NAMALWA (cell line): ENCODE measurements at regions not wholly inside any gene's neighbourhood (a gene's known extent, or its start where the extent isn't known, plus 50 kb on each side); places are given as distances from the start of the nearest gene placed in this dataset.

Source experiments
- DNase-seq: peaks from one replicate; pipeline ENCODE4 v3.0.0-alpha.2; 2015; ENCODE audit warnings: low spot score

GRCh38 chr20:60131375-60131774 lies 173.2 kb downstream of the CDH26 start:
- DNase-seq = no peak

GRCh38 chr20:60132162-60132826 lies 174.1 kb downstream of the CDH26 start:
- DNase-seq = no peak

DNA sequence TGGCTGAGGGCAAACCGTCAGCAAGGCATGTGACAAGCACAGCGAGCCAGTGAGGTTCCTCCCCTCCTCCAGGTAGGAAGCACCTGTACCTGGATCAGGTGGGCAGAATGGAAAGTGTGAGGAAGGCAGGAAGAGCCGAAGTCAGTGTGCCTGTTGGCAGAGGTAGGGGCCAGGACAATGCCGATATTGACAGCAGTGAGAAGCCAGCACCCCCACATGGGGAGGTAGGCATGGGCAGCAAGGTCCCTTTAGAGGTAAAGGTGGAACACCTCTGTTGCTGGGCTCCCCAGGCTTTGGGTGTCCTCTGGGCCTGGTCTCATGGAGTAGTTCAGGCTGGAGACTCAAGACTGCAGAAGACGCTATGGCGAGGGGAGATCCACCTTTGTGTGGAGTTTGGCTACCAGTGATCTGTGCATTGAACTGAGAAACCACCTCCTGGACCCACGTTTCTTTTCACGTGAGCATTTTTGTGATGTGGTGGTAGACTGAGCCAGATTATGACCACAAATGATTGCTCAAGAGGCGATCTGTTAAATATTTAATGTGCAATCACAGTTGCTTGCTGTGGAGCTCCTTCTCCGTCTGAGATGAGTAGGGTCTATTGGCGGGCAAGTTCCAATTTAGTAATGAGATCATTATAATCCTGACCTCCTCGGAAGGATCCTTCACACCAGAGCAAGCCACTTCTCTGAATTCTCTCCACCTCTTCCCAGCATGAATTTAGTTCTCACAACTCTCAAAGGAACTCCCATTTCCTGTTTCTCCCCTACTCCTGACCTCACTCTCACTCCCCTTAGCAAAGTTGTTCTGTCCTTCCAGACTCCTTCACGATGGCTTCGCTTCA lies 174.8 kb downstream of the CDH26 start:
- DNase-seq = no peak

- DNase-seq = no peak
Measured at GRCh38 chr20:60135276-60135675, 177.1 kb downstream of the CDH26 start.

DNA sequence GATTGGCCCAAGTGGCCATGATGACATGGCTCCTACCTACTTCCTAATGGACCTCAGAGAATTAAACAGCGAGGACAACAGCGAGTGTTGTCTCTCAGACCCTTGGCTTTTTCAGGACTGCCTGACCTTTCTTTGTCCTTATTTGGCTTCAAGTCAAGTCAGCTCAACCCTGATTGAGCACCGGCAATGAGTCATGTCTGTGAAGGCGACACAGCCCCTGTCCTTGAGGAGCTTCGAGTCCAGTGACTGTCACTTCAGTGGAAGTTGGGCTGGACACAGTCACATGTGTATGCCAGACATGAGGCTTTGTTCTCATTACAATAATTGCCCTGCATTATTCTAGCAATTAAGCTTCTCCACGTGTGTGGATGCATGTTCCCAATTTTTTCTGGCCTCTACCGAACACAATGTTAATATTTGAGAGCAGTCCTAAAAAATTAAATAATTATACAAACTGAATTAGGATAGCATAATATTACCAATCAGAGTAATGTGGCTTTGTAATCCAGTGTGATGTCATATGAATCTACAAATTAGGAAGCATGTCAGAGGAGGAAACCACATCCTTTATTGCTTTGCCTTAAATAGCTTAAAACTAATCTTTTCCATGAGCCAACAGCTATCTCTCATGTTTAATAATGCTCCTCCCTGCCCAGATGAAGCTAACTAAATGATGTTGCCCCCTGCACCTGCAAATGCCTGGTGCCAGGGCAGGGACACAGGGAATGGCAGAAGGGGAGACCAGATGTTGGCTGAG lies 178.6 kb downstream of the CDH26 start:
- DNase-seq = no peak

GRCh38 chr20:60137657-60138245 lies 179.5 kb downstream of the CDH26 start:
- DNase-seq = peak; percentile 54

DNA sequence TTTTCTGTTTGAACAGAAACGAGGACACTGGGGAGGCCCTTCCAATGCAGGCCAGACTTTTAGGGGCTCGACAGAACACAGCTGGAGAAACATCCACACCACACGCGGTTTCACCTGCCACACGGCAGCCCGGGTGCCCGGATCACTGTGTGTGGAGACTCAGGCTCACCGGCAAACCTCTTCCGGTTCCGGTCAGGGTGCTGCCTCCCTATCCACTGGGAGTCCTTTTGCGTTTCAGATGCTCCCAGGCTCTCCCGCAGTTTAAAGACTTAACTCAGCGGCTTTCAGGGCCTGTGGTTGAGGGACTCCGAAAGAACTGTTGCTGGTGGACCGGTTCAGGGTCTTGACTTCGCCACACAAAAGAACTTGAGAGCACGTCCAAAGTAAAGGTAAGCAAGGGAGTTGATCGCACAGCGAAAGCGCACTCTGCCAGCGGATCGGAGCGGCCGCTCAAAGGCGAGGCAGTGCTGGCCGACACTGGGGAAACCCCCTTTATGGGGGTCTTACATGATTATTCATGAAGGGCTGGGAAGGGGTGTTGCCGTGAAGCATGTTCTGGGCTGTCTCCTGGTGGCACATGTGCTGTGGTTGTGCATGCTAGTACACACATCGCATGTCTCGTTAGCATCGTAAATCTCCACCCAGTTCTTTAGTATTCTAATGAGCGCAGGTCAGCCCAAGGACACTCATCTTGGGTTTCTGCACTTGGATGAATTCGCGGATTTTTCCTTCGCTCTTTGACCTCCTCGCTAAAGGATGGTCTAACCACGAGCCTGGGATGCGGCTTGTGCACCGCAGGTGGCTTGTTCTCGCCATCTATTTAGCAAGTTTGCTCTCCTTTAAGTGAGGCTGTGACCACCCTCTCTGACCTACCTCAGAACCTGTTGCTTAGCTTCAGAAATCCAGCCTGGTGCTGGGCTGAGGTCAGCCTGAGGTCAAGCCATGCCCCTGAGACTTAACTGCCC lies 180.3 kb downstream of the CDH26 start:
- no peak for DNase-seq

DNA sequence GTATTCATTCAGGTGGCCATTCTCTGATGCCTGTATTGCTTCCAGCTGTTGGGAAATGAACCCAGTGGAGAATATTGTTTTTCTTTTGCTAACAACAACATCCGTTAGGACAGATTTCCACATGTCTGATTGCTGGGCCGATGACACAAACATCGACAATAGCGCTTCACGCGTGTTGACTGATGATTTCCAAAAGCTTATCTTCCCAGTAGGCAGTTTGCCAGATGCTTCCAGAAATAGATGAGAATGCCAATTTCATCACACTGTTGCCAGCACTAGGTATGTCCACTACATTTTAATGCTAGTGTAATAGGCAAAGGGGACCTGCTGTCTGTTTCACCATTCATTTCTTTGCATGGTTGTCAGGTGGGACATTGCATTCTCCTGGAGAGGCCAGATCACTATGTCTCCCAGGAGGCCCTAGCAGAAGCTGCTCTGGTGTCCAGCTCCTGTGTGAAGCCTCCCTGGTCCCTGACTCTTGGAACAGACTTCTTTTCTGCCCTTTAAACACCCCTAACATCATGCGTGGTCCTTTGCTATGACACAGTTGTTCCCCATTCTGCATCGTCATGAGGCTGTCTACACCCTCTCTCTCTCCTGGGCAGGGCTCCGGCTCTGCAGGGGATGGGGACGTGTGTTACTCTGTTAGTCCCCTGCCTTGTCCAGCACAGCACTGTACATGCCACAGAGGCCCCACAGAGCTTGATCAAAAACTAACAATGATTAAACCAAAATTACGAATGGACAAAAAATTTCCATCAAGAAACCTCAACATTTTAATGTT lies 181.6 kb downstream of the CDH26 start:
- no peak for DNase-seq

GRCh38 chr20:60142587-60142986 lies 184.4 kb downstream of the CDH26 start:
- DNase-seq = no peak

GRCh38 chr20:60143261-60143842 lies 185.1 kb downstream of the CDH26 start:
- no peak for DNase-seq

DNA sequence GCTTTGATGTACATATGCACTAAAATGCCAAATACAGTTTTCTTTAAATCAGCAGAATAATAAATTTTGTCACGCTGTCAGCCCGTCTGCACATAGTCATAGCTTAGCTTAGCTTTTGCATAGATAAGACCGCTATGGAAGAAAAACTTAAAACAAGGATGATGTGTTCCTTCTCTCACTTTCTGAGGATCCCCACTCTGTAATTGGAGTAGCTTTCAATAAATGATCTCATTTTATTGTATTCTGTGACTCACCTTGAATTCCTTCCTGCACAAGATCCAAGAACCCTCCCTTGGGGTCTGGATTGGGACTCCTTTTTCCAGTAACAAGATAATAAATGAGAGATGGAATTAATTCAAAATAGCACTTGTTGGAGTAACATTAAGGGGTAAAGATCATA lies 186.2 kb downstream of the CDH26 start:
- DNase-seq = no peak

DNA sequence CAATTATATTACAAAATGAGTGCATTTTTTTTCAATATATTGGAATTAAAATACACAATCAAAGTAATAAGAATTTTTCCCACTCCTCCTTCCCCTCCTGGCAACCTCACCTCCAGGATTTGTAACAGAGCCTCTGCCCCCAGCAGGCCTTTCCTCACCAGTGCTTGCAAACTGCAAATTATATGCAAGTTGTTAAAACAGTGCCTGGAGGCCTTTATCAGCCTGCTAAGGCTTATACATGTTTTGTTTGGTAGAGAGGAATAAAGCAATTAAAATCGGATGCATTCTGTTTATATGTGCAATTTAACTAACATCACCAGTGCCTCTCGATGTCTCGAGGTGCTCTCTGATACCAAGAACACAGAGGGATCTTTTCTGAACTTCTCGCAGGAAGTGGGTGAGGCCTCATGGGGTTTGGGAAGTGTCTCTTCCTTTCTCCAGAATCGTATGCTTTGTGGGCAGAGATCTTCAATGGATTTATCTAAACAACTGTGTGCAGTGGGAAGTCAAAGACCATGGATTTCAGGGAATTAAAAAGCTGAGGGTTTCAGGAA lies 186.8 kb downstream of the CDH26 start:
- DNase-seq = no peak

- DNase-seq = no peak
Measured at GRCh38 chr20:60147004-60147403, 188.8 kb downstream of the CDH26 start.

GRCh38 chr20:60148885-60149284 lies 190.7 kb downstream of the CDH26 start:
- no peak for DNase-seq

DNA sequence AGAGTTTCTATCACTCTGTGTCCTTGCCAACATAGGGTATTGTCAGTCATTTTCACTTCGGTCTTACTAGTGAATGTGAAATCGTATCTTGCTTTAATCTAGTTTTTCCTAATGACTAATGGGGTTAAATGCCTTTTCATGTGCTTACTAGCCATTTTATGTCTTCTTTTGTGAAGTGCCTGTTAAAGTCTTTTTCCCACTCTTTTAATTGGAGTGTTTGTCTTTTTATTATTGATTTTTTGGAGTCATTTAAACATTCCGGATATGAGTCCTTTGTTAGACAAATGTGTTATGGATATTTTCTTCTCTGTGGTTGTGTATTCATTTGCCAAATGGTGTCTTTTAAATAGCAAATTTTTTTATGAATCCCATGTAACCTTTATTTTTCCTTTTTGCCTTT lies 194.6 kb downstream of the CDH26 start:
- DNase-seq = no peak

GRCh38 chr20:60160451-60161145 lies 202.4 kb downstream of the CDH26 start:
- DNase-seq = no peak

- no peak for DNase-seq
Measured at GRCh38 chr20:60167812-60168211, 209.6 kb downstream of the CDH26 start.

DNA sequence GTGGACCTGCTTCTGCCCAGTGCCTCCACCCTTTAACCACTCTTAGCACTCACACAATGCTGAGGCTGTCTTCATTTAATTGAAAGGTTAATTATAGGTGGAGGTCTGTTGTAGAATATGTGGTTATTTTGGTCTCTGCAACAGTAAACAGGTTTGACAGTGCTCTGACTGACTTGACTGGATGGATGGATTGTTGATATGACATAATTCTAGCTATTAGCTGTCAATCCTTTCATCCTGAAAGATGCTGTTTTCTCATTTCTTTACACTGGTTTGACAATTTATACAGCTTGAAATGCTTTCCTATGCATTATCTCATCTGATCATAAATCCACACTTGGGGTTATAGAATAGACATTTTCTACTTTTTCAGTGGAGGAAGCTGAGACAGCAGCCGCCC lies 210.7 kb downstream of the CDH26 start:
- DNase-seq = no peak

GRCh38 chr20:60170116-60170515 lies 211.9 kb downstream of the CDH26 start:
- DNase-seq = no peak
